Peyer's patch (tissue), 4 donors: ENCODE measurements at regions not wholly inside any gene's neighbourhood (a gene's known extent, or its start where the extent isn't known, plus 50 kb on each side); places are given as distances from the start of the nearest gene placed in this dataset.

Experiments used
- POLR2A ChIP-seq, 2 donors: fragments of 450-650 bp; IDR thresholded peaks; one replicate each; pipeline ENCODE4 v1.5.1; 2017; ENCODE audit warnings: antibody characterized with exemption in 2 of 2, mild to moderate bottlenecking in 2 of 2, moderate library complexity in 2 of 2
- TF ChIP-seq, protein P1 (sequence below), 6 experiments: fragments of 450-650 bp in 4 of 6; fragments of 200-600 bp in 2 of 6; sonication (generic) in 1 of 6; IDR thresholded peaks; one replicate each; pipeline ENCODE4 v1.5.1; 2017 to 2019; ENCODE audit warnings: antibody characterized with exemption in 6 of 6, mild to moderate bottlenecking in 3 of 6, moderate library complexity in 1 of 6

DNA sequence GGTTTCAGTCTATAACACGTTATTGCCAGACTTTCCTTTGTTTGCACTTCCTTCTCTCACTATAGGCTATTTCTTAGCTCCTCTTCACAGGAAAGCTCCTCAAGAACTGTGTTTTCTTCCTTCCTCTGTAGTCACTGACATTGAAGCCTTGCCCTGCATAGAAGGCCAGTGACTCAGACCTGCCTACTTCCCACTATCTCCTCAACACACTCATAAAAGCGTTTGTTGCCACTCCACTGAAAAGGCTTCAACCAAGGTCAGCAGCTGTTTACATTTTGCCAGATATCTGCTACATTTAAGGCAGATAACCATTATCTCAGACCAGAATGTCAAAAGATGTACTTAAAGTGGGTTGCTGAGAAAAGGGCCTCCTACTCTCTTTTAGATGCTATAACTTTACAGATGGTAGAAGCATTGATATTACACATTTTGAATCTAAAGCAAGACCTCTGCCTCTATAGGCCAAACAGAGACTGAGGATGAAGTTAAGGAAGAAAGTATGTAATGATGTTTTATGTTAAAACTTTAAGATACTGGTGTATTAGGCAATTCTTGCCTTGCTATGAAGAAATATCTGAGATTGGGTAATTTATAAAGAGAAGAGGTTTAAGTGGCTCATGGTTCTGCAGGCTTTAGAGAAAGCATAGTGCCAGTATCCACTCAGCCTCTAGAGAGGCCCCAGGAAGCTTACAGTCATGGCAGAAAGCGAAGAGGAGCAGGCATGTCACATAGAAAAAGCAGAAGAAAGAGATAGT, 233.3 kb upstream of the FLRT2 start:
- TF ChIP-seq, protein P1, sequence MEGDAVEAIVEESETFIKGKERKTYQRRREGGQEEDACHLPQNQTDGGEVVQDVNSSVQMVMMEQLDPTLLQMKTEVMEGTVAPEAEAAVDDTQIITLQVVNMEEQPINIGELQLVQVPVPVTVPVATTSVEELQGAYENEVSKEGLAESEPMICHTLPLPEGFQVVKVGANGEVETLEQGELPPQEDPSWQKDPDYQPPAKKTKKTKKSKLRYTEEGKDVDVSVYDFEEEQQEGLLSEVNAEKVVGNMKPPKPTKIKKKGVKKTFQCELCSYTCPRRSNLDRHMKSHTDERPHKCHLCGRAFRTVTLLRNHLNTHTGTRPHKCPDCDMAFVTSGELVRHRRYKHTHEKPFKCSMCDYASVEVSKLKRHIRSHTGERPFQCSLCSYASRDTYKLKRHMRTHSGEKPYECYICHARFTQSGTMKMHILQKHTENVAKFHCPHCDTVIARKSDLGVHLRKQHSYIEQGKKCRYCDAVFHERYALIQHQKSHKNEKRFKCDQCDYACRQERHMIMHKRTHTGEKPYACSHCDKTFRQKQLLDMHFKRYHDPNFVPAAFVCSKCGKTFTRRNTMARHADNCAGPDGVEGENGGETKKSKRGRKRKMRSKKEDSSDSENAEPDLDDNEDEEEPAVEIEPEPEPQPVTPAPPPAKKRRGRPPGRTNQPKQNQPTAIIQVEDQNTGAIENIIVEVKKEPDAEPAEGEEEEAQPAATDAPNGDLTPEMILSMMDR (IDR thresholded peaks at IDR 0.05): no peak
- no peak for TF ChIP-seq POLR2A (IDR thresholded peaks at IDR 0.05)
